ENCODE measurements at regions not wholly inside any gene's neighbourhood (a gene's known extent, or its start where the extent isn't known, plus 50 kb on each side); places are given as distances from the start of the nearest gene placed in this dataset.
"Not testable (repeated sequence)": the region's sequence is repeated elsewhere in the genome, so short reads cannot be mapped to it uniquely, and the experiment has no call there.

- in situ Hi-C loops (cut with HindIII; ENCODE audit: low pct_unique_long_range_greater_than_20kb, low sequenced_read_pairs), result no loop called here
- DNase-seq (ENCODE audit: low read depth, low spot score), result no peak
These were observed 347.5 kb upstream of the TNRC6C start for GRCh38 chr17:77610972-77611521.

- in situ Hi-C loops (cut with HindIII; ENCODE audit: low pct_unique_long_range_greater_than_20kb, low sequenced_read_pairs), result no loop called here
- no peak for DNase-seq (ENCODE audit: low read depth, low spot score)
These were observed 346.6 kb upstream of the TNRC6C start for GRCh38 chr17:77611791-77612502.

GRCh38 chr17:77613218-77613617, 345.3 kb upstream of the TNRC6C start:
- in situ Hi-C loops (cut with HindIII; ENCODE audit: low pct_unique_long_range_greater_than_20kb, low sequenced_read_pairs), result no loop called here
- no peak for DNase-seq (ENCODE audit: low read depth, low spot score)

GRCh38 chr17:77613627-77614026, 344.9 kb upstream of the TNRC6C start:
- in situ Hi-C loops (cut with HindIII; ENCODE audit: low pct_unique_long_range_greater_than_20kb, low sequenced_read_pairs), result no loop called here
- DNase-seq (ENCODE audit: low read depth, low spot score), result no peak

GRCh38 chr17:77615703-77616253, 342.7 kb upstream of the TNRC6C start:
- in situ Hi-C loops (cut with HindIII; ENCODE audit: low pct_unique_long_range_greater_than_20kb, low sequenced_read_pairs), result no loop called here
- no peak for DNase-seq (ENCODE audit: low read depth, low spot score)

GRCh38 chr17:77616254-77616731, 342.2 kb upstream of the TNRC6C start:
- no peak for DNase-seq (ENCODE audit: low read depth, low spot score)
- in situ Hi-C loops (cut with HindIII; ENCODE audit: low pct_unique_long_range_greater_than_20kb, low sequenced_read_pairs), result no loop called here

- in situ Hi-C loops (cut with HindIII; ENCODE audit: low pct_unique_long_range_greater_than_20kb, low sequenced_read_pairs), result no loop called here
- no peak for DNase-seq (ENCODE audit: low read depth, low spot score)
These were observed 341.0 kb upstream of the TNRC6C start for GRCh38 chr17:77617516-77617915.

- in situ Hi-C loops (cut with HindIII; ENCODE audit: low pct_unique_long_range_greater_than_20kb, low sequenced_read_pairs), result no loop called here
- DNase-seq (ENCODE audit: low read depth, low spot score), result no peak
These were observed 340.3 kb upstream of the TNRC6C start for GRCh38 chr17:77618173-77618572.

GRCh38 chr17:77618731-77619130, 339.8 kb upstream of the TNRC6C start:
- no peak for DNase-seq (ENCODE audit: low read depth, low spot score)
- in situ Hi-C loops (cut with HindIII; ENCODE audit: low pct_unique_long_range_greater_than_20kb, low sequenced_read_pairs), result no loop called here

GRCh38 chr17:77619326-77619725, 339.2 kb upstream of the TNRC6C start:
- in situ Hi-C loops (cut with HindIII; ENCODE audit: low pct_unique_long_range_greater_than_20kb, low sequenced_read_pairs), result no loop called here
- DNase-seq (ENCODE audit: low read depth, low spot score), result no peak

GRCh38 chr17:77619851-77620250, 338.7 kb upstream of the TNRC6C start:
- DNase-seq (ENCODE audit: low read depth, low spot score), result no peak
- in situ Hi-C loops (cut with HindIII; ENCODE audit: low pct_unique_long_range_greater_than_20kb, low sequenced_read_pairs), result no loop called here

GRCh38 chr17:77620282-77620681, 338.2 kb upstream of the TNRC6C start:
- in situ Hi-C loops (cut with HindIII; ENCODE audit: low pct_unique_long_range_greater_than_20kb, low sequenced_read_pairs), result no loop called here
- DNase-seq (ENCODE audit: low read depth, low spot score), result no peak

- DNase-seq (ENCODE audit: low read depth, low spot score), result not testable (repeated sequence)
These were observed 336.4 kb upstream of the TNRC6C start for GRCh38 chr17:77622084-77622483.

GRCh38 chr17:77622647-77623046, 335.9 kb upstream of the TNRC6C start:
- in situ Hi-C loops (cut with HindIII; ENCODE audit: low pct_unique_long_range_greater_than_20kb, low sequenced_read_pairs), result no loop called here
- no peak for DNase-seq (ENCODE audit: low read depth, low spot score)

More at GRCh38 chr17:77622084-77622483, 336.4 kb upstream of the TNRC6C start:
- in situ Hi-C loops (cut with HindIII; ENCODE audit: low pct_unique_long_range_greater_than_20kb, low sequenced_read_pairs), result not testable (repeated sequence)

- DNase-seq (ENCODE audit: low read depth, low spot score); in situ Hi-C loops (cut with HindIII; ENCODE audit: low pct_unique_long_range_greater_than_20kb, low sequenced_read_pairs): not testable (repeated sequence)
These were observed 335.2 kb upstream of the TNRC6C start for GRCh38 chr17:77623321-77623720.

GRCh38 chr17:77628035-77628434, 330.5 kb upstream of the TNRC6C start:
- DNase-seq (ENCODE audit: low read depth, low spot score), result no peak
- in situ Hi-C loops (cut with HindIII; ENCODE audit: low pct_unique_long_range_greater_than_20kb, low sequenced_read_pairs), result no loop called here

GRCh38 chr17:77629284-77629683, 329.2 kb upstream of the TNRC6C start:
- DNase-seq (ENCODE audit: low read depth, low spot score); in situ Hi-C loops (cut with HindIII; ENCODE audit: low pct_unique_long_range_greater_than_20kb, low sequenced_read_pairs): not testable (repeated sequence)

- in situ Hi-C loops (cut with HindIII; ENCODE audit: low pct_unique_long_range_greater_than_20kb, low sequenced_read_pairs), result no loop called here
- DNase-seq (ENCODE audit: low read depth, low spot score), result no peak
These were observed 327.2 kb upstream of the TNRC6C start for GRCh38 chr17:77631307-77631706.

- no peak for DNase-seq (ENCODE audit: low read depth, low spot score)
- in situ Hi-C loops (cut with HindIII; ENCODE audit: low pct_unique_long_range_greater_than_20kb, low sequenced_read_pairs), result no loop called here
These were observed 325.9 kb upstream of the TNRC6C start for GRCh38 chr17:77632619-77633018.
